HL-60 (cell line): ENCODE measurements at regions not wholly inside any gene's neighbourhood (a gene's known extent, or its start where the extent isn't known, plus 50 kb on each side); places are given as distances from the start of the nearest gene placed in this dataset.

Experiments used
- DNase-seq, 2 experiments: peaks; one replicate each; pipeline ENCODE4 v3.0.0-alpha.2; 2010 to 2020; ENCODE audit warnings: low read depth in 1 of 2, low spot score in 1 of 2
- H3K27ac ChIP-seq: fragments of 250-450 bp; sonication (Bioruptor Pico); replicated peaks from 2 replicates; pipeline ENCODE4 v1.5.1; 2020; ENCODE audit warnings: mild to moderate bottlenecking, moderate library complexity
- H3K27me3 ChIP-seq: fragments of 250-450 bp; sonication (Bioruptor Pico); 2 replicates; pipeline ENCODE4 v1.5.1; 2021; ENCODE audit warnings: mild to moderate bottlenecking, moderate library complexity; ENCODE audit not compliant: insufficient read depth, poor library complexity, severe bottlenecking
- H3K4me3 ChIP-seq: replicated peaks from 2 replicates; pipeline ENCODE4 v1.5.1; 2011; ENCODE audit warnings: mild to moderate bottlenecking, control low read depth, low read length; ENCODE audit not compliant: insufficient read depth
- CTCF ChIP-seq: IDR thresholded peaks from one replicate; pipeline ENCODE4 v1.5.1; 2011; ENCODE audit warnings: low read length, control low read depth, inconsistent platforms; ENCODE audit not compliant: insufficient read depth
- GABPA ChIP-seq: IDR thresholded peaks from 2 replicates; pipeline ENCODE4 v1.6.1; 2012; ENCODE audit warnings: low read depth
- POLR2AphosphoS5 ChIP-seq: IDR thresholded peaks from 2 replicates; pipeline ENCODE4 v1.6.1; 2012; ENCODE audit warnings: low read depth
- REST ChIP-seq: IDR thresholded peaks from 2 replicates; pipeline ENCODE4 v1.6.1; 2012; ENCODE audit warnings: low read depth; ENCODE audit not compliant: insufficient replicate concordance
- SPI1 ChIP-seq: IDR thresholded peaks from 2 replicates; pipeline ENCODE4 v1.6.1; 2012; ENCODE audit warnings: low read depth, mild to moderate bottlenecking, borderline replicate concordance

DNA sequence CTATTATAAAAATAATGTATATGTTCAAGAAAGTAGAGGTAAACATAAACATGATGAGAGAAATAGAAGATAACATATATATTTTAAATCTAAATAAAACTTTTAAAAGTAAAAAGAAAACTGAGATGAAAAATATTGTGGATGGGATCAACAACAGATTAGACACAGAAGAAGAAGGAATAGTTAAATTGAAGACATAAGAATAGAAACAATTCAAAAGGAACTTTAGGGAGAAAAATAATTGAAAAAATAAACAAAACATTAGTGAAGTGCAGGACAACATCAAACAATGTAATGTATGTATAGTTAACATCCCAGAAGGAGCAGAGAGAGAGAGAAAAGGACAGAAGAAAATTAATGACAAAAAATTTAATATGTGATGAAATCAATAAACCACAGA, 228.1 kb upstream of the TNRC6C start:
- Histone ChIP-seq H3K27me3 (peaks cover 2% of the 10 kb centered on the region), H3K27ac (no peak overlapping the region), H3K4me3 (no peak overlapping the region)
- no peak for DNase-seq
- TF ChIP-seq CTCF: no peak
- TF ChIP-seq POLR2AphosphoS5: no peak
- TF ChIP-seq REST: no peak
- TF ChIP-seq SPI1: no peak
- TF ChIP-seq GABPA: no peak

- DNase-seq: no peak
- peaks cover 4% of the 10 kb centered on the region for H3K27me3 ChIP-seq
- no peak for TF ChIP-seq SPI1
- no peak overlapping the region for H3K27ac ChIP-seq
- H3K4me3 ChIP-seq: no peak overlapping the region
Observed at GRCh38 chr17:77733576-77734296, 224.8 kb upstream of the TNRC6C start.

- DNase-seq: peak in 1 of 2 experiments; percentile 14
- H3K27me3 ChIP-seq: peaks cover 4% of the 10 kb centered on the region
- H3K27ac ChIP-seq: no peak overlapping the region
- TF ChIP-seq POLR2AphosphoS5: no peak
- no peak for TF ChIP-seq GABPA
- TF ChIP-seq SPI1: no peak
- no peak for TF ChIP-seq CTCF
- no peak for TF ChIP-seq REST
- H3K4me3 ChIP-seq: no peak overlapping the region
Observed at GRCh38 chr17:77734371-77735080, 224.0 kb upstream of the TNRC6C start.

- Histone ChIP-seq H3K4me3 (no peak overlapping the region), H3K27ac (no peak overlapping the region), H3K27me3 (peaks cover 4% of the 10 kb centered on the region)
- DNase-seq: no peak
- TF ChIP-seq GABPA (no peak), REST (no peak), POLR2AphosphoS5 (no peak), CTCF (no peak), SPI1 (no peak)
Observed at GRCh38 chr17:77735081-77735565, 223.4 kb upstream of the TNRC6C start.
